Stomach (tissue), 8 donors: ENCODE measurements at regions not wholly inside any gene's neighbourhood (a gene's known extent, or its start where the extent isn't known, plus 50 kb on each side); places are given as distances from the start of the nearest gene placed in this dataset.

Experiments used
- DNase-seq, 2 donors: peaks; one replicate each; pipeline versions ENCODE4 v3.0.0 to v3.0.0-alpha.2; 2013 to 2019
- H3K27ac ChIP-seq, 5 donors: fragments of 200-600 bp in 4 of 5; sonication (generic) in 4 of 5; one replicate each; pipeline ENCODE4 v1.5.1; 2013 to 2019; ENCODE audit warnings: mild to moderate bottlenecking in 1 of 5, moderate library complexity in 1 of 5
- H3K27me3 ChIP-seq, 3 donors: fragments of 200-600 bp; sonication (generic); one replicate each; pipeline ENCODE4 v1.5.1; 2017 to 2019; ENCODE audit warnings: mixed run types in 1 of 3
- H3K36me3 ChIP-seq, 4 donors: fragments of 200-600 bp; sonication (generic); 1 replicate in 3 of 4; 2 replicates in 1 of 4; pipeline ENCODE4 v1.5.1; 2016 to 2019
- H3K4me1 ChIP-seq, 4 donors: fragments of 200-600 bp; sonication (generic); one replicate each; pipeline ENCODE4 v1.5.1; 2016 to 2019
- H3K4me3 ChIP-seq, 4 donors: fragments of 200-600 bp; sonication (generic) in 3 of 4; one replicate each; pipeline ENCODE4 v1.5.1; 2016 to 2019; ENCODE audit warnings: mild to moderate bottlenecking in 1 of 4
- H3K9me3 ChIP-seq, 4 donors: fragments of 200-600 bp; sonication (generic); one replicate each; pipeline ENCODE4 v1.5.1; 2016 to 2019
- EP300 ChIP-seq: sonication (generic); formaldehyde crosslinking; IDR thresholded peaks from one replicate; pipeline ENCODE4 v1.6.1; 2017; ENCODE audit warnings: antibody characterized with exemption
- POLR2A ChIP-seq, 4 donors: fragments of 450-650 bp; IDR thresholded peaks; one replicate each; pipeline ENCODE4 v1.6.1; 2016; ENCODE audit warnings: antibody characterized with exemption in 4 of 4, control low read depth in 2 of 4, mild to moderate bottlenecking in 1 of 4, moderate library complexity in 1 of 4
- POLR2AphosphoS5 ChIP-seq, 3 donors: sonication (generic); formaldehyde crosslinking; IDR thresholded peaks; one replicate each; pipeline ENCODE4 v1.6.1; 2016; ENCODE audit warnings: antibody characterized with exemption in 3 of 3
- WGBS, 5 donors: extraction: QIAGEN DNeasy Blood & Tissue Kit in 3 of 5; methylation state at CpG; one replicate each; pipeline versions ENCODE4 v1.1.5 to v1.1.7; 2013 to 2018; 5-methylcytosine and 5-hydroxymethylcytosine counted together
- intact Hi-C: fragments of 100-400 bp; cut with DNase I; formaldehyde crosslinking; loops from one replicate; pipeline ENCODE4 v1.15.1; 2023; ENCODE audit warnings: low total_unique reads
- TF ChIP-seq, protein P1 (sequence below), 7 experiments: fragments of 450-650 bp in 4 of 7; fragments of 200-600 bp in 3 of 7; sonication (generic) in 3 of 7; IDR thresholded peaks; one replicate each; pipeline ENCODE4 v1.5.1; 2016 to 2019; ENCODE audit warnings: antibody characterized with exemption in 7 of 7, control low read depth in 2 of 7, mild to moderate bottlenecking in 1 of 7
- donor health status: healthy with polysubstance abuse.
- donor health status: Bipolar disorder and iron deficiency.
- donor health status: healthy.

DNA sequence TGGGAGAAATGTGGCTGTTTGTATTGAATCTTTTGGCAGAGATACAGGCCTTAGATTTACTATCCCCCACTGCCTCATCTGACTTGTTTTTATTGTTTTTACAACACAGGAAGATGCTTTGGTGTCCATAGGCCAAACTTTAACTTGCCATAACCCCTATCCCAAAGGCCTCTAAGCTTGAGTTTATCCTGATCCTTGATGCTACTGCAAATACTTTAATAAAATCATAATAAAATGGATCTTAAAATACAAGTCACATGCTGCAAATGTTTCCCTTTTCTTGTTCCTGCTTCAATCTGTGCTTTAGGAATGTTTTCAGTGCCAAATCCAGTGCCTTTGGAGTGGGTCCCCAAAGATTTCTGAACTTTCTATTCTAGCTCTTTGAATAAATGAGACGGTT, 770.6 kb downstream of the DACH1 start:
- no peaks in the 10 kb centered on the region for H3K4me1 ChIP-seq
- no peak overlapping the region for H3K27ac ChIP-seq
- intact Hi-C loops, result no loop called here
- no peaks in the 10 kb centered on the region for H3K27me3 ChIP-seq
- no peaks in the 10 kb centered on the region for H3K36me3 ChIP-seq
- no peak overlapping the region for H3K4me3 ChIP-seq
- no peak for DNase-seq
- no peaks in the 10 kb centered on the region for H3K9me3 ChIP-seq
- TF ChIP-seq EP300 (no peak), POLR2AphosphoS5 (IDR thresholded peaks at IDR 0.05) (no peak), POLR2A (IDR thresholded peaks at IDR 0.05) (no peak)
- TF ChIP-seq, protein P1, sequence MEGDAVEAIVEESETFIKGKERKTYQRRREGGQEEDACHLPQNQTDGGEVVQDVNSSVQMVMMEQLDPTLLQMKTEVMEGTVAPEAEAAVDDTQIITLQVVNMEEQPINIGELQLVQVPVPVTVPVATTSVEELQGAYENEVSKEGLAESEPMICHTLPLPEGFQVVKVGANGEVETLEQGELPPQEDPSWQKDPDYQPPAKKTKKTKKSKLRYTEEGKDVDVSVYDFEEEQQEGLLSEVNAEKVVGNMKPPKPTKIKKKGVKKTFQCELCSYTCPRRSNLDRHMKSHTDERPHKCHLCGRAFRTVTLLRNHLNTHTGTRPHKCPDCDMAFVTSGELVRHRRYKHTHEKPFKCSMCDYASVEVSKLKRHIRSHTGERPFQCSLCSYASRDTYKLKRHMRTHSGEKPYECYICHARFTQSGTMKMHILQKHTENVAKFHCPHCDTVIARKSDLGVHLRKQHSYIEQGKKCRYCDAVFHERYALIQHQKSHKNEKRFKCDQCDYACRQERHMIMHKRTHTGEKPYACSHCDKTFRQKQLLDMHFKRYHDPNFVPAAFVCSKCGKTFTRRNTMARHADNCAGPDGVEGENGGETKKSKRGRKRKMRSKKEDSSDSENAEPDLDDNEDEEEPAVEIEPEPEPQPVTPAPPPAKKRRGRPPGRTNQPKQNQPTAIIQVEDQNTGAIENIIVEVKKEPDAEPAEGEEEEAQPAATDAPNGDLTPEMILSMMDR (IDR thresholded peaks at IDR 0.05), result no peak
- 58 to 83% (median 71%) methylated on average over 1 of the region's 1 CpG for WGBS, 5 donors

DNA sequence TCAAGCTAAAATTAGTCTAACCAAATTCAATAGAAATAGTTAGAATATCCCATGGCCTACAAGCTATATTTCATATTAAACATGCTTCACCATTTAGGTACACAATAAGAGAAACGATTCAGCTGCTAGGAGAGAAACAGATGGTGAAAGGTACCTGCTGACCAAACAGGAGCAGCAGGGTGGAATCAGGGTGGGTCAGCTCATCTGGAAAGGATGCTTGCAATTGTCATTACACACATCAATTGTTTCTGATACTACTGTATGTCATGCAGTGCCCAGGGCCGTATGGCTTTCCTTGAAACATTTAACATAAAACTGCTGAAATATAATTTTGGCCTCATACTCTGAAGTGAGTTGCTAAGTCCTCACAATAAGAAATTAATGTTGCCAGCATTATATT, 776.0 kb downstream of the DACH1 start:
- Histone ChIP-seq H3K4me1 (no peaks in the 10 kb centered on the region), H3K36me3 (no peaks in the 10 kb centered on the region), H3K9me3 (no peaks in the 10 kb centered on the region), H3K4me3 (no peak overlapping the region), H3K27me3 (no peaks in the 10 kb centered on the region), H3K27ac (no peak overlapping the region)
- intact Hi-C loops, result no loop called here
- TF ChIP-seq EP300 (no peak), POLR2A (IDR thresholded peaks at IDR 0.05) (no peak), POLR2AphosphoS5 (IDR thresholded peaks at IDR 0.05) (no peak)
- TF ChIP-seq, protein P1 (IDR thresholded peaks at IDR 0.05), result no peak
- peak in 1 of 2 donors; percentile 19 for DNase-seq
- WGBS, 5 donors, result 68 to 77% (median 73%) methylated on average over 2 of the region's 2 CpGs

DNA sequence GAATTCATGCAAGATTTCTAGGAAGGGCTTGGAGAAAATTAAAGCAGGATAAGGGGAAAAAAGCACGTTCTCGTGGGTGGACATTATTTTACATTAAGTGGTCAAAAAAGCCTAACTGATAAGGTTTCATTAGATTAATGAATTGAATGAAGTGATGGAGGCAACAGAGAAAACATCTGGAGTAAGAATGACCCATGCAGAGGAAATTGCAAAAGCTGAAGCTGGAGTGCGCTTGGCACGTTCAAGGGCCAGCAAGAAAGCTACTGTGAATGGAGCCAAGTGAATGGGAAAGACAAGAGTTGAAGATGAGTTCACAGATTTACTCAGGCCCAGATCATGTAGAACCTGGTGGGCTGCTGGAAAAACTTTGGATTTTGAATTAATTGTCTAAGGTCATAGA, 777.9 kb downstream of the DACH1 start:
- peak in 1 of 2 donors; percentile 20 for DNase-seq
- WGBS, 5 donors, result 76 to 86% (median 81%) methylated on average over 4 of the region's 4 CpGs
- no peak overlapping the region for H3K27ac ChIP-seq
- no peak overlapping the region for H3K4me3 ChIP-seq
- H3K27me3 ChIP-seq, result no peaks in the 10 kb centered on the region
- intact Hi-C loops, result no loop called here
- no peaks in the 10 kb centered on the region for H3K36me3 ChIP-seq
- no peaks in the 10 kb centered on the region for H3K4me1 ChIP-seq
- no peaks in the 10 kb centered on the region for H3K9me3 ChIP-seq
- TF ChIP-seq, protein P1 (IDR thresholded peaks at IDR 0.05), result no peak
- TF ChIP-seq EP300 (no peak), POLR2AphosphoS5 (IDR thresholded peaks at IDR 0.05) (no peak), POLR2A (IDR thresholded peaks at IDR 0.05) (no peak)

DNA sequence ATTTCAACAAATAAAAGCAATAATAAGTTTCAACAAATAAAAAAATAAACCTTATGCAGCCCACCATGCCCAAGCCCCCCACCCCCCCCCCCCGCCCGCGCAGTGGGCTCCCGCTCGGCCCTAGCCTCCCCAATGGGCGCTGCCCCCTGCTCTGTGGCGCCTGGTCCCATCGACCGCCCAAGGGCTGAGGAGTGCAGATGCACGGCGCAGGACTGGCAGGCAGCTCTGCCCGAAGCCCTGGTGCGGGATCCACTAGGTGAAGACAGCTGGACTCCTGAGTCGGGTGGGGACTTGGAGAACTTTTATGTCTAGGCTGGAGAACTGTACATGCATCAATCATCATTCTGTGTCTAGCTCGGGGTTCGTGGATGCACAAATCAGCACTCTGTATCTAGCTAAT, 779.6 kb downstream of the DACH1 start:
- H3K9me3 ChIP-seq, result no peaks in the 10 kb centered on the region
- intact Hi-C loops, result no loop called here
- H3K36me3 ChIP-seq, result no peaks in the 10 kb centered on the region
- no peak overlapping the region for H3K27ac ChIP-seq
- no peak for TF ChIP-seq EP300
- TF ChIP-seq POLR2A (IDR thresholded peaks at IDR 0.05), result no peak
- TF ChIP-seq POLR2AphosphoS5 (IDR thresholded peaks at IDR 0.05), result no peak
- TF ChIP-seq, protein P1 (IDR thresholded peaks at IDR 0.05), result no peak
- H3K27me3 ChIP-seq, result no peaks in the 10 kb centered on the region
- DNase-seq, result no peak
- no peaks in the 10 kb centered on the region for H3K4me1 ChIP-seq
- no peak overlapping the region for H3K4me3 ChIP-seq
- 93 to 97% (median 94%) methylated on average over 11 to 16 of the region's 16 CpGs for WGBS, 5 donors
